ENCODE measurements at regions not wholly inside any gene's neighbourhood (a gene's known extent, or its start where the extent isn't known, plus 50 kb on each side); places are given as distances from the start of the nearest gene placed in this dataset.
"Not testable (repeated sequence)": the region's sequence is repeated elsewhere in the genome, so short reads cannot be mapped to it uniquely, and the experiment has no call there.

DNA sequence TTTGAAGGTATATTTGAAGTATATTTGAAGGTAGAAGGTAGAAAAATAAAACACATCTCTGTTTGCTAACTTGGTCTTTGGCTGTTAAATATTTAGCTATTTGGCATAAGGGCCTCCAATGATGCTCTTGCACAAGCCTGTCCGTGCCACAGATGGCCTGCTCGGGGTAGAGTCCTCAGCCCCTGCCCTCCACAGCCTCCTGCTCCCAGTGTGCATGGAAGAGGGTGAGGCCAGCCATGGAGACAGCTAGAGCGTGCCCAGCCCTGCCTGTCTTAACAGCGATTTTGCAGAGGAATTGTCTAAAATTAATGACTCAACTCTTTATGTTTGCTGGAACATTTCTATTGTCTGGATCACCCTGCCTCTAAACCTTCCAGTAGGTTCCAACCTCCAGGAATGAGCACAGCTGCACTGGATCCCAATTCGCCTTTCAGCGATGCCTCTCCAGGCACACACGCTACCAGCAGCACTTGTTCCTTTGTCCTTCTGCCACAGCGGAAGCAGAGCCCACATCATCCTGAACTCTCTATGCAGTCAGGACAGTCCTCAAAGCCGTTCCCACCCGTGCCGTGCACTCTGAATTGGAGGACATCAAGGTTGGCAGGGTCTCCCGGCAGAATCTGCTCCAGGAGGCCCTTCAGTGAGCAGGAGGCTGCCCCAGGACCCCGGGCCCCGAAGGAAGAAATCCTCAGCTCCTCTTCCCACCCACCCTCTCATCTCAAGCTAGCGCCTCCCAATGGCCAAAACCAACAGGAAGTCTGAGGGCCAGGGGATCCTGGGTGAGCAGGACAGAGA, 254.0 kb upstream of the IRX1 start:
- no peak for DNase-seq (ENCODE audit: low read depth)

- DNase-seq (ENCODE audit: low read depth): no peak
Measured at GRCh38 chr5:3340471-3340870, 255.2 kb upstream of the IRX1 start.

GRCh38 chr5:3339798-3340115, 255.9 kb upstream of the IRX1 start:
- DNase-seq (ENCODE audit: low read depth): no peak

DNA sequence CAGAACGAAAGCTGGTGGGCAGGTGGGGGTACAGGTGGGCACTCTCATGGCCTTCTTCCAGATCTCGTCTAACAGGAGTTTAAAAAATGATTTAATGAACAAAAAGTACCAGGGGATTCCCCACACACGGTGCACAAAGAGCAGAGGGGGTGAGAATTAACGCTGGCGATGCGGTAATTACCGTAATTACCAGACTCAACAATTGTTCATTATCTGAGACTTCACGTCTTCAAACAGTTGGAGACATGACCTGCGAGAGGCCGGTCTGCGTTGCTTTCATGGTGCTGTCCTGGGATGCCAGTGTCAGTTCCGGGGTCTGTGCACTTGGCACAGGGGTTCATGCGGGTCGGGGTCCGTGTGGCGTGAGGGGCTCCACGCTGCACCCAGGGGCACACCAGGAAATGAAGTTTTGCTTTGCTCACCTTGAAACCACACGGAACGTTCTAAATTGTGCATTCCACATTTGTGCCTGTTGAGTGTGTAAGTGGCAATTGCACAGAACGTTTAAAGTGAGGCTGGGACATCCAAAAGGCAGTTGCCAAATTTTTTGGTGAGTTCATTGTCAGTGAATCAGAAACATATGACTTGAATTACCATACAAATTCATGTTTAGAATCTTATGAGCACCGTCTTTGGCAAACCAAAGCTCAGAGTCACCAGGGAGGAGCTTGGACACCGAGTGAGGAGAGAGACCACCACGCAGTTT, 256.4 kb upstream of the IRX1 start:
- no peak for DNase-seq (ENCODE audit: low read depth)

DNA sequence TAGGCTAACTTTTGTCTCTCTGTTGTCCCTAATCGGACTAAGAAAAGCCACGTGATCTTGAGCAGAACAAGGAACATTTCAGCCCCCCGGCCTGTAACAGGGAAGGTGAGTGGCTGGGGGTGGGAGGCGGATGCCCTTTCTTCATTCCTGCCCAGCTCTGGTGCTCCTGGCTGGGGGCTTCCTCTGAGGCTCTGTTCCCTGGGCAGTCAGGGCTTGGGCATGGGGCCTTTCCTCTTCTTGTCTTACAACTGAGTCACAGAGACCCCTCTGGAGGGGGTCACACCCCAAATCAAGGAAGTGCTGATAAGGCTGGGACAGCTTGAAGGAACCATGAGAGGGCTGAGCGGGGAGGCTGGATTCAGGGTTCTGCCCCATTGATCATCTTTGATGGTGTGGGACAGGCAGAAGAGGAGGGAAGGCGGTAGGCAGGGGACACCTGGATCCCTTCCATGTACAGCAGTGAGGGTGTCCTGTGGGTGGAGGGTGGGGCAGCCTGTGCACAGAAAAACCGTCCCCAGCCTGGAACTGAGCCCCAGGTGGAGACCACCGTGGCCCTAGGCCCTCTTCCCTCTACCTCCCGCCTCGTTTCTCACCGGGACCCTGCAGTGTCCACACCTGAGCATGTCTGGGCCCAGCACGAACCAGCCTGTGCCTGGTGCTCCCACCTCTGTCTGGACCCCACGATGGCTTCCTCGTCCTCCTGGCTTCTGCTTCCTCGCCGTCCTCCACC, 257.7 kb upstream of the IRX1 start:
- DNase-seq (ENCODE audit: low read depth): no peak

DNA sequence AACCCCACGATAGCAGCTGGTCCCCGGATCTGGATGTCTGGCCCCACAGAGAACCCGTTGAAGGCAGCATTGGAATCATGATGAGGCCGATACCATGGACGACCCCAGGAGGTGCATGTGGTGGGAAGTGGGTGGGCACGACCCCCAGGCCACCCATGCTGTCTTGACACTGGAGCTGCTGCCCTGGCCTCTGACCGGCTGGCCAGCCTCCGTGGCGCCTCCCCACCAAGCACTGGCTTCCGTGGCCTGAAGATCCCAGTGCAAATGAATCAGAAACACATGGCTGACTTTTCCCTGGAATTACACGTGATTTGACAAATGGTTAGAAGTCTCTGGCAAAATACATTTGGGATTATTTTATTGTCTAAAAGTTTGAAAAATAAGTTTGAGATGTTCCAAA, 259.0 kb upstream of the IRX1 start:
- DNase-seq (ENCODE audit: low read depth): no peak

GRCh38 chr5:3335301-3335700, 260.3 kb upstream of the IRX1 start:
- no peak for DNase-seq (ENCODE audit: low read depth)

- no peak for DNase-seq (ENCODE audit: low read depth)
Measured at GRCh38 chr5:3333836-3334235, 261.8 kb upstream of the IRX1 start.

GRCh38 chr5:3333105-3333504, 262.5 kb upstream of the IRX1 start:
- no peak for DNase-seq (ENCODE audit: low read depth)

DNA sequence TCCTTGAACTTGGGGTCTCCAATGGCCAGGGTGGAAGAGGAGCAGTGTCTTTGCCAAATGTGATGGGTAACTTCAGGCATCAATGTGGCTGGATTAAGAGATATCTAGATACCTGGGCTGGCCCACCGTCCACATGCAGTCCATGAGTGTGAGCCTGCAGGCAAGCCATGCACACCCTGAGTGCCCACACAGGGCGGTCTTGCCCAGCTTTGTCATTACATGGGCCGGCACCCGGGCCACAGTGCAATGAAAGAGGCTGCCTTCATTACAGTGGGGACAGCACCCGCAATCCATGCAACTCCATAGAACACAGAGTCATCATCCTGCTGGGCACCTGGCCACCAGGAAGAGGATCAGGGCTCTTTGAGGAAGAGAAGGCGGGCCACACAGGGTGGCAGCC, 263.8 kb upstream of the IRX1 start:
- DNase-seq (ENCODE audit: low read depth): no peak

DNA sequence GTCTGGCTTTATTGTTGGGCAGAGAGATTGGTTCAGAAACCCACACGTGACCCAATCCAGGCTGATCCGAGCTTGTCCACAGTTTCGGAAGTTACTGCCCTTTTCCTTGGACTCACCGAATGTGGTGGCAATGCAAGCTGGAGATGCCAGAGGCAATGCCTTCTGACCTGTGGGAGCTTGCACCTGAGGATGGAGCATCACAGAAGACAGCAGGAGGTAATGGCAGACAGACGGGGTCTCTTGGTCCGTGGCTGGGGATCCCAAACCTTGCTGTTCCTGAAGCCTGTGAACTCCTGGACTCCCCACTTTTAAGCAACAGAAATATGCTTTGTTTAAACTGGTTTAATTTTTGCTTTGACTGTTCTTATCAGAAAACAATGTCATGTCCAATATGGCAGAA, 265.2 kb upstream of the IRX1 start:
- no peak for DNase-seq (ENCODE audit: low read depth)

DNA sequence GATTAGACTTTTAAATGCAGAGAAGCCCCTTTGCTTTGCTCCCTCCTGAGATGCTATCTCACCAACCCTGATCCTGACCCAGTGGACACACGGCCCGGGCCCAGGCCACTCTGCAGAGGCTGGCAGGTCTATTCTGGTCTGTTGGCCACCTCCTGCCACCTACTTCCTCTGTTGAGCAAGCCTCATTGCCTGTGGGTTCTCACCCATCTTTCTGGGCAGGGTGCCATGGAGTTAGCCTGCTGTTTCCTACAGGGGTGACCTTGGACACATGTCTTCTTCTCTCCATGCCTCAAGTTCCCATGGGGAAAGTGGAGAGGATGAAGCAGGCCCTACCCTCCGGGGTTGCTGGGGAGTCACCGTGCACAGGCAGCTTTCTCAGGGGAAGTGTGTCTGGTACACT, 266.2 kb upstream of the IRX1 start:
- DNase-seq (ENCODE audit: low read depth): peak; percentile 5

GRCh38 chr5:3326841-3327232, 268.8 kb upstream of the IRX1 start:
- DNase-seq (ENCODE audit: low read depth): no peak

GRCh38 chr5:3325972-3326840, 269.4 kb upstream of the IRX1 start:
- DNase-seq (ENCODE audit: low read depth): peak; percentile 1

DNA sequence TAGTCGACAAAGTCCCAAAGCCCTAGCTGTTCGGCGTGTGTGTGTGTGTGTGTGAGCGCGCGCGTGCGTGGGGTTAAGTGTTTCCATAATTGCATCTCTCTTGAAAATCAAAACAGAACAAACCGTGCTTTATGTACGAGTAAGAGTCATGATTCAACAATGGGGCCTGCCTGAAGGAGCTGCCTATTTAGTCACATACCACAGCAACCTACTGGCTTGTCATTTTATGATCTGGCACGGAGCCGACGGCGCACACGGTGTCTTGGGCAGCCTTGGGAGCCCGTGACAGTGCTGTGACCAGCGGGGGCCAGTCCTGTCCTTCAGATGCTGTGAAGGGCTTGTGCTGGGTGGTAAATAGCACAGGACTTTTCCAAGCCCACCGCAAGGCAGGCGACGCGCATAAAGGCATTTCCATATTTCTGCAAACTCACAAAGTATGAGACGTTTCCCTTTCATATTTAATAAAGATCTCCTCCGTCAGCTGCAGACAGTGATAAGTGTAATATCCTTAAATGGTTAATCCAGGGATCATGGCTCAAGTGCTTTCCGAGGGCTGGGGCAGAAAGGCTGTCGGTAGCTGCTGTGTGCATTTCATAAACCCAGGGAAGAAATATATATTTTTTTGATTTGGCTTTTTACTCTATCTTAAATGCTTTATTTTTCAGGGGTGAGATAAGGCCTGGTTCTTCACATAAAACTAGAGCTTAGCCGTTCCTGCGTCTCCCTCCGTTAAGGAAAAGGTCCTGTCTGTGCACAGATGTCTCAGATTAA, 270.2 kb upstream of the IRX1 start:
- peak; percentile 68 for DNase-seq (ENCODE audit: low read depth)

DNA sequence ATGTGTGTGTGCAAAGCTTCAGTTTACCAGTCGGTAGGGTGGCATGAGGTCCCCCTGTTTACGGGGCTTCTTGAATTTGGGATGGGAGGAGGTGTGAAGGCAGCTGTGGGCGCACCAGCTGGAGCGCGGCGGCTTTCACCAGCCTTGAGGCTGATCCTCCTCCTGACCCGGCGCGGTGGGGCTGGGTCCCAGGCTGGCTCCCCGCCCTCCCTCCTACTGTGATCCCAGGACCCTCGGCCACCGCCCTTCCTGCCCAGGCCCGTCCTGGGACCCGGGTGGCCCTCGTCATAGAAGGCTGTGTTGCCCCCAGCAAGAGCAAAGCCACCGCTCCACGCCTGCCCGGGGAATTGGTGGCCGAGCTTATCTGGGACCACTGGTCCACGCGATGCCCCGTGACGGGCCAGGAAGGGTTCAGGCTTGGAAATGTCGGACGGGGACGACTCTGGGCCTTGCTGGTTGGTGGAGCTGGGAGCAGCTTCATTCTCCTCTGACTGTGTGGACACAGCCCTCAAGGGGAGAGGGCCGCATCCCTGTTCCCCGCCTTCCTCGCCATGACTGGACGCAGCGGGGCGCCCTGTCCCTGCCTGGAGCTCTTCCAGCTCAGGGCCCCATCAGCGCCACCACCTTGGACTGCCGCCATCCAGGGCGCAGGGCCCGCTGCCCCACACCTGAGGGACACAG, 271.1 kb upstream of the IRX1 start:
- no peak for DNase-seq (ENCODE audit: low read depth)

GRCh38 chr5:3323966-3324365, 271.7 kb upstream of the IRX1 start:
- DNase-seq (ENCODE audit: low read depth): not testable (repeated sequence)

DNA sequence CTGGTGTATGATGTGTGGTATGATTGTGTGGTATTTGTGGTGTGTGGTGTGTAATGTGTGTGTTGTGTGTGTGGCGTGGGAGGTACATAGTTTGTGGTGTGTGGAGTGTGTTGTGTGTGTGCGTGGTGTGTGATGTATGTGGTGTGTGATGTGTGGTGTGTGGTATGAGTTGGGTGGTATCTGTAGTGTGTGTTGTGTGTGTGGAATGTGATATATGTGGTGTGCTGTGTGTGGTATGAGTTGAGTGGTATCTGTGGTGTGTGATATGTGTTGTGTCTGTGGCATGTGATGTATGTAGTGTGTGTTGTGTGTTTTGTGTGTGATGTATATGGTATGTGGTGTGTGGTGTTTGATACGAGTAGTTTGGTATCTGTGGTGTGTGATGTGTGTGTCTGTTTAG, 272.5 kb upstream of the IRX1 start:
- DNase-seq (ENCODE audit: low read depth): no peak

- no peak for DNase-seq (ENCODE audit: low read depth)
Measured at GRCh38 chr5:3322642-3323041, 273.0 kb upstream of the IRX1 start.

DNA sequence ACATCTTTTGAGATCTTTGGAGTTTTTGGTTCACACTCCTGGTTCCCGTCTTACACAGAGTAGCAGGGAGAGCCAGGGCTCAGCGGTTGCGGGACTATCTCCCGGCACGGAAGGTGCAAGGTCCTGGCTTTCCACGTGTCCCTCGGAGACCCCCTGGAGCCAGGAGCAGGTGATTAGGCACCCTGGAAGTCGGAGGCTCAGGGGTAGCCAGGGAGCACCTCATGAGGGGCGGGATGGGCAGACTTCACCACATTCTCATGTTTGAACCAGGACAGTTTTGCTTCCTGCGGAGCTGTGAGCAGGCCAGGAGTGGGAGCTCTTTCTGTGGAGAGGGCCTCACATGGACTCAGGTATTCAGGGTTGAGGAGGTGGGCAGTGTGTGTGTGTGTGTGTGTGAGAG, 273.7 kb upstream of the IRX1 start:
- no peak for DNase-seq (ENCODE audit: low read depth)

All from renal cortical epithelial cell (primary cell).